ENCODE measurements at regions not wholly inside any gene's neighbourhood (a gene's known extent, or its start where the extent isn't known, plus 50 kb on each side); places are given as distances from the start of the nearest gene placed in this dataset.

GRCh38 chr12:107351109-107351508, 257.8 kb upstream of the CRY1 start:
- no peak for DNase-seq

GRCh38 chr12:107351713-107352112, 258.4 kb upstream of the CRY1 start:
- no peak for DNase-seq

GRCh38 chr12:107352347-107353081, 259.2 kb upstream of the CRY1 start:
- no peak for DNase-seq

- no peak for DNase-seq
These were observed 260.0 kb upstream of the CRY1 start for GRCh38 chr12:107353312-107353711.

- DNase-seq, result no peak
These were observed 261.7 kb upstream of the CRY1 start for GRCh38 chr12:107355004-107355565.

- no peak for DNase-seq
These were observed 262.3 kb upstream of the CRY1 start for GRCh38 chr12:107355612-107356011.

- no peak for DNase-seq
These were observed 263.1 kb upstream of the CRY1 start for GRCh38 chr12:107356266-107356936.

- DNase-seq, result no peak
These were observed 263.6 kb upstream of the CRY1 start for GRCh38 chr12:107356937-107357295.

- DNase-seq, result no peak
These were observed 266.0 kb upstream of the CRY1 start for GRCh38 chr12:107359382-107359781.

GRCh38 chr12:107360033-107360432, 266.7 kb upstream of the CRY1 start:
- no peak for DNase-seq

- no peak for DNase-seq
These were observed 267.1 kb upstream of the CRY1 start for GRCh38 chr12:107360482-107360881.

GRCh38 chr12:107361970-107362369, 268.6 kb upstream of the CRY1 start:
- no peak for DNase-seq

GRCh38 chr12:107362960-107363359, 269.6 kb upstream of the CRY1 start:
- DNase-seq, result no peak

GRCh38 chr12:107364875-107365518, 271.6 kb upstream of the CRY1 start:
- no peak for DNase-seq

- DNase-seq, result no peak
These were observed 272.4 kb upstream of the CRY1 start for GRCh38 chr12:107365703-107366102.

GRCh38 chr12:107366322-107366721, 273.0 kb upstream of the CRY1 start:
- no peak for DNase-seq

- no peak for DNase-seq
These were observed 275.2 kb upstream of the CRY1 start for GRCh38 chr12:107368586-107368985.

- no peak for DNase-seq
These were observed 275.7 kb upstream of the CRY1 start for GRCh38 chr12:107369006-107369405.

GRCh38 chr12:107369679-107370078, 276.3 kb upstream of the CRY1 start:
- no peak for DNase-seq

- no peak for DNase-seq
These were observed 278.9 kb upstream of the CRY1 start for GRCh38 chr12:107372229-107372658.

- no peak for DNase-seq
These were observed 280.0 kb upstream of the CRY1 start for GRCh38 chr12:107373238-107373809.

GRCh38 chr12:107374161-107374840, 281.0 kb upstream of the CRY1 start:
- no peak for DNase-seq

GRCh38 chr12:107375231-107375630, 281.9 kb upstream of the CRY1 start:
- DNase-seq, result no peak
